NT2/D1 (cell line): ENCODE measurements at regions not wholly inside any gene's neighbourhood (a gene's known extent, or its start where the extent isn't known, plus 50 kb on each side); places are given as distances from the start of the nearest gene placed in this dataset.

Experiments
- SUZ12 ChIP-seq: IDR thresholded peaks from 2 replicates; pipeline ENCODE4 v1.6.1; 2011; ENCODE audit not compliant: insufficient read length, insufficient read depth; ENCODE audit errors: extremely low read depth
- ZNF274 ChIP-seq: IDR thresholded peaks from 2 replicates; pipeline ENCODE4 v1.6.1; 2011; ENCODE audit warnings: mild to moderate bottlenecking, low read depth, low read length

- TF ChIP-seq SUZ12 (no peak), ZNF274 (no peak)
Observed at GRCh38 chr10:69748621-69749020, 53.1 kb upstream of the COL13A1 start.
